Testis (tissue), 2 donors: ENCODE measurements at regions not wholly inside any gene's neighbourhood (a gene's known extent, or its start where the extent isn't known, plus 50 kb on each side); places are given as distances from the start of the nearest gene placed in this dataset.

ENCODE experiments used
- DNase-seq: peaks from one replicate; pipeline ENCODE4 v3.0.0-alpha.2; 2019
- H3K27ac ChIP-seq, 2 donors: fragments of 200-600 bp; sonication (generic); one replicate each; pipeline ENCODE4 v1.5.1; 2019
- H3K27me3 ChIP-seq: fragments of 200-600 bp; sonication (generic); one replicate; pipeline ENCODE4 v1.5.1; 2019
- H3K36me3 ChIP-seq: fragments of 200-600 bp; sonication (generic); one replicate; pipeline ENCODE4 v1.5.1; 2017; ENCODE audit warnings: low read depth; ENCODE audit errors: missing control alignments
- H3K4me1 ChIP-seq: fragments of 200-600 bp; sonication (generic); one replicate; pipeline ENCODE4 v1.5.1; 2019
- H3K4me3 ChIP-seq, 2 donors: fragments of 200-600 bp; sonication (generic); one replicate each; pipeline ENCODE4 v1.5.1; 2017 to 2019
- H3K9me3 ChIP-seq: fragments of 200-600 bp; sonication (generic); one replicate; pipeline ENCODE4 v1.5.1; 2017
- CTCF ChIP-seq, 3 experiments: fragments of 450-650 bp in 2 of 3; fragments of 200-600 bp in 1 of 3; sonication (generic) in 1 of 3; IDR thresholded peaks; one replicate each; pipeline ENCODE4 v1.5.1; 2016 to 2019; ENCODE audit warnings: antibody characterized with exemption in 3 of 3, mild to moderate bottlenecking in 2 of 3, moderate library complexity in 1 of 3
- POLR2A ChIP-seq: fragments of 450-650 bp; IDR thresholded peaks from one replicate; pipeline ENCODE4 v1.6.1; 2017; ENCODE audit warnings: antibody characterized with exemption, mild to moderate bottlenecking, moderate library complexity
- WGBS, 2 donors: methylation state at CpG; one replicate each; pipeline ENCODE4 v1.1.5; 2018; 5-methylcytosine and 5-hydroxymethylcytosine counted together
- intact Hi-C: fragments of 100-400 bp; cut with DNase I; formaldehyde crosslinking; loops from one replicate; pipeline ENCODE4 v1.15.1; 2023; ENCODE audit warnings: low total_unique reads

GRCh38 chr1:217009376-217009775, 286.1 kb upstream of the ESRRG start:
- no peaks in the 10 kb centered on the region for H3K4me1 ChIP-seq
- H3K27ac ChIP-seq: no peak overlapping the region
- TF ChIP-seq POLR2A (no peak), CTCF (IDR thresholded peaks at IDR 0.05) (no peak)
- no peaks in the 10 kb centered on the region for H3K27me3 ChIP-seq
- H3K4me3 ChIP-seq: no peak overlapping the region
- WGBS, 2 donors: 73 to 80% methylated on average over 1 of the region's 1 CpG
- H3K9me3 ChIP-seq: no peaks in the 10 kb centered on the region
- intact Hi-C loops: no loop called here
- DNase-seq: no peak
- no peaks in the 10 kb centered on the region for H3K36me3 ChIP-seq

GRCh38 chr1:217004776-217005436, 281.7 kb upstream of the ESRRG start:
- Histone ChIP-seq H3K27me3 (no peaks in the 10 kb centered on the region), H3K4me3 (no peak overlapping the region), H3K4me1 (no peaks in the 10 kb centered on the region), H3K36me3 (no peaks in the 10 kb centered on the region), H3K27ac (no peak overlapping the region), H3K9me3 (no peaks in the 10 kb centered on the region)
- 79% methylated on average over 4 of the region's 4 CpGs for WGBS, 2 donors
- no peak for TF ChIP-seq CTCF (IDR thresholded peaks at IDR 0.05)
- no peak for TF ChIP-seq POLR2A
- DNase-seq: no peak
- intact Hi-C loops: no loop called here

GRCh38 chr1:217003355-217003754, 280.1 kb upstream of the ESRRG start:
- Histone ChIP-seq H3K36me3 (no peaks in the 10 kb centered on the region), H3K9me3 (no peaks in the 10 kb centered on the region), H3K27ac (no peak overlapping the region), H3K27me3 (no peaks in the 10 kb centered on the region), H3K4me3 (no peak overlapping the region), H3K4me1 (no peaks in the 10 kb centered on the region)
- no peak for DNase-seq
- no peak for TF ChIP-seq POLR2A
- TF ChIP-seq CTCF (IDR thresholded peaks at IDR 0.05): no peak
- intact Hi-C loops: no loop called here
- 73 to 76% methylated on average over 1 of the region's 1 CpG for WGBS, 2 donors

GRCh38 chr1:216997831-216998230, 274.6 kb upstream of the ESRRG start:
- DNase-seq: no peak
- no peaks in the 10 kb centered on the region for H3K36me3 ChIP-seq
- H3K27me3 ChIP-seq: no peaks in the 10 kb centered on the region
- intact Hi-C loops: no loop called here
- WGBS, 2 donors: 72 to 73% methylated on average over 1 of the region's 1 CpG
- TF ChIP-seq POLR2A (no peak), CTCF (IDR thresholded peaks at IDR 0.05) (no peak)
- no peak overlapping the region for H3K27ac ChIP-seq
- no peak overlapping the region for H3K4me3 ChIP-seq
- H3K9me3 ChIP-seq: no peaks in the 10 kb centered on the region
- H3K4me1 ChIP-seq: no peaks in the 10 kb centered on the region

- H3K9me3 ChIP-seq: no peaks in the 10 kb centered on the region
- no peak for TF ChIP-seq CTCF (IDR thresholded peaks at IDR 0.05)
- TF ChIP-seq POLR2A: no peak
- intact Hi-C loops: no loop called here
- 40 to 47% methylated on average over 3 of the region's 3 CpGs for WGBS, 2 donors
- no peak for DNase-seq
- no peaks in the 10 kb centered on the region for H3K4me1 ChIP-seq
- H3K36me3 ChIP-seq: no peaks in the 10 kb centered on the region
- no peak overlapping the region for H3K4me3 ChIP-seq
- H3K27me3 ChIP-seq: no peaks in the 10 kb centered on the region
- H3K27ac ChIP-seq: no peak overlapping the region
Observed at GRCh38 chr1:216997069-216997468, 273.8 kb upstream of the ESRRG start.
